Muscle layer of duodenum (tissue), 2 donors: ENCODE measurements at regions not wholly inside any gene's neighbourhood (a gene's known extent, or its start where the extent isn't known, plus 50 kb on each side); places are given as distances from the start of the nearest gene placed in this dataset.
A peak's percentile ranks its signal among the peaks of the same experiment; 100 is the strongest.

Source experiments
- H3K27ac ChIP-seq: one replicate; pipeline ENCODE4 v1.7.0; 2013; ENCODE audit warnings: mild to moderate bottlenecking, low read length
- H3K27me3 ChIP-seq: one replicate; pipeline ENCODE4 v1.7.0; 2013; ENCODE audit warnings: low read depth, mild to moderate bottlenecking, control low read depth, low read length
- H3K36me3 ChIP-seq, 2 donors: one replicate each; pipeline ENCODE4 v1.7.0; 2013; ENCODE audit warnings: low read length in 2 of 2, control low read depth in 1 of 2, mild to moderate bottlenecking in 1 of 2; ENCODE audit not compliant: insufficient read depth in 2 of 2, control insufficient read depth in 1 of 2
- H3K4me1 ChIP-seq, 2 donors: one replicate each; pipeline ENCODE4 v1.7.0; 2013; ENCODE audit warnings: low read length in 2 of 2, mild to moderate bottlenecking in 2 of 2, control low read depth in 1 of 2, moderate library complexity in 1 of 2; ENCODE audit not compliant: insufficient read depth in 2 of 2, control insufficient read depth in 1 of 2
- H3K4me3 ChIP-seq, 2 donors: one replicate each; pipeline ENCODE4 v1.7.0; 2013; ENCODE audit warnings: low read length in 2 of 2, low read depth in 1 of 2, mild to moderate bottlenecking in 1 of 2
- H3K9me3 ChIP-seq, 2 donors: one replicate each; pipeline ENCODE4 v1.7.0; 2013; ENCODE audit warnings: low read length in 2 of 2, control low read depth in 1 of 2, mild to moderate bottlenecking in 1 of 2; ENCODE audit not compliant: control insufficient read depth in 1 of 2
- donor health status: healthy.

DNA sequence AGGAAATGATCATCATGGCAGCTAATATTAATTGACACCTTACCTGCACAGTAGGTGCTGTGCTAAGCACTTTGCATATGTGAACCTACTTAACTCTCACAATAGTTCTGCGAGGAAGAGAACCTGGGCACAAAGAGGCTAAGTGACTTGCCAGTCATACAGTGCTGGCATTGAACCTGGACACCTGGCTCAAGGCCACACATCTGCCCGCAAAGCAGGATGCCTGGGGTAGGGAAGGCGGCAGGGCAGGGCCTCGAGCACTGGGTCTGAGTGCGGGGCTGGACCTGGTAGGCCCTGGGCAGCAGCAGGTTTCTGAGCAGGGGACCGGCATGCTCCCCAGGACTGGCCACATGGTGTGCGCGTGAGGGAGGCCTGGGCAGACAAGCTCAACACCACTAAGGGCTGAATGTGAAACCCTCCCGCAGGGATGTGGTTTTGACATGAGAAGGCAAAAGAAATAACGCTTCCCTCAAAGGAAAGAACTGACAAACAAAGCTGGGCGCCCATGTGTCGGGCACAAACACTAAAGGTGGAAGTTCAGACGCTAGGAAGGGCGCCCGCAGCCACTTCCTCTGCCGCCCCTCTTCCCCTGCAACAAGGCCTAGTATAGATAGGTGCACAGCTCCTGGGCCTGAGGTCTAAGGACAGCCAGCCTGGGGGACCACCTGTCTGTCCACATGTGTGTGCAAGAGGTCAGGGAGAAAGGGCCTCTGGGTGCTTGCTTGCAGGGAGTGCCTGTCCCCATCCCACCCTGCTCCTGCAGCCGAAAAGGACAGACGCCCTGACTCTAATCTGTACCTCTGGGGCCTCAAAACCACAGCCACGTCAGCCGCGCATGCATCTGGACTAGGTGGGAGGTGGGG is 92.5 kb downstream of the ZFP36L2 start:
- Histone ChIP-seq H3K9me3 (no peaks in the 10 kb centered on the region), H3K27ac (peak overlapping the region; percentile 77), H3K36me3 (no peaks in the 10 kb centered on the region), H3K4me3 (no peak overlapping the region), H3K27me3 (no peaks in the 10 kb centered on the region), H3K4me1 (peaks cover 21% of the 10 kb centered on the region in 2 donors)

DNA sequence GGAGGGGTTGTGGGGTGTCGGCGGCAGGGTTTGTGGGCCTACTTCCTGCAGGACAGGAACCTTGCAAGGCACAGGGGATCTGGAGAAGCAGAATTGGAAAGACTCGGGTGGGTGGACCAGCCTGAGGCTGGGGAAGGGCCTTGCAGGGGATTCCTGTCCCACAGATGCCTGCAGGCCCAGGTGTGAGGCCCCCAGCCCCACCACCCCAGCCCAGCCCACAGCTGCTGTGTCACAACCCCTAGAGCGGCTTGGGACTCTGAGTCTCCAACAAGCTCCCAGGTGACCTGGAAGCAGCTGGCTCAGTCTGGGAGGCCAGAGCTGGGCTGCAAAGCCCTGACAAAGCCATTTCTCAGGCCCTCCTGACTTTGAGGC is 93.1 kb downstream of the ZFP36L2 start:
- no peaks in the 10 kb centered on the region for H3K27me3 ChIP-seq
- H3K9me3 ChIP-seq = no peaks in the 10 kb centered on the region
- peak overlapping the region; percentile 77 for H3K27ac ChIP-seq
- H3K36me3 ChIP-seq = no peaks in the 10 kb centered on the region
- no peak overlapping the region for H3K4me3 ChIP-seq
- H3K4me1 ChIP-seq = peaks cover 21% of the 10 kb centered on the region in 2 donors

DNA sequence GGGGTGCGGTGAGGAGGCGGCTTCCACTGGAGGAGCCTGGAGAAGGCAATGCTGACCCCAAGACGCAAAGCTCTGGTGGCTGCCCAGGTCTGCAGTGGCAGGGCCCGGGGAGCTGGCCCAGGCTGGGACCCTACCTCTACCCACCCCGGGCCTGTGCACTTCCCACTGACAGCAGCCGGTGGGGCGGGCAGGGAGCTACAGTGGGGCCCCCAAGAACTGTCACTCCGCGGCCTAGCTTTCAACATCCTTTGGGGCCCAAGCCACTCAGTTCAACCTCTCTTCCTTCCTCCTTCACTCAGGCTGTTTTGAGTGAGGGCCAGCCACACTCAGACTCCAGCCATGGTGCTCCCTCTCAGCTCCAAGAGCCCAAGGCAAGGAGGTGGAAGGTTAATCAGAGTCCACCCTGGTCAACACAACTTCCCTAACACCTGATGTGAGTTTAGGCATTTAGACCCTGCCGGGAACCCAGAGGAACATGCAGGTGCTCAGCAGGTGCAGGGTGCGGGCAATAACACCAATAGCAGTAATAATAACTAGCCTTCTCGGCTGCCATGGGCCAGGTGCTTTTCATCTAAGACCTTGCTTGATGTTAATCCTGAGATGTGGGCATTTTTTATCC is 93.6 kb downstream of the ZFP36L2 start:
- Histone ChIP-seq H3K27ac (peak overlapping the region; percentile 77), H3K4me1 (peaks cover 21% of the 10 kb centered on the region in 2 donors), H3K36me3 (no peaks in the 10 kb centered on the region), H3K9me3 (no peaks in the 10 kb centered on the region), H3K27me3 (no peaks in the 10 kb centered on the region), H3K4me3 (no peak overlapping the region)

DNA sequence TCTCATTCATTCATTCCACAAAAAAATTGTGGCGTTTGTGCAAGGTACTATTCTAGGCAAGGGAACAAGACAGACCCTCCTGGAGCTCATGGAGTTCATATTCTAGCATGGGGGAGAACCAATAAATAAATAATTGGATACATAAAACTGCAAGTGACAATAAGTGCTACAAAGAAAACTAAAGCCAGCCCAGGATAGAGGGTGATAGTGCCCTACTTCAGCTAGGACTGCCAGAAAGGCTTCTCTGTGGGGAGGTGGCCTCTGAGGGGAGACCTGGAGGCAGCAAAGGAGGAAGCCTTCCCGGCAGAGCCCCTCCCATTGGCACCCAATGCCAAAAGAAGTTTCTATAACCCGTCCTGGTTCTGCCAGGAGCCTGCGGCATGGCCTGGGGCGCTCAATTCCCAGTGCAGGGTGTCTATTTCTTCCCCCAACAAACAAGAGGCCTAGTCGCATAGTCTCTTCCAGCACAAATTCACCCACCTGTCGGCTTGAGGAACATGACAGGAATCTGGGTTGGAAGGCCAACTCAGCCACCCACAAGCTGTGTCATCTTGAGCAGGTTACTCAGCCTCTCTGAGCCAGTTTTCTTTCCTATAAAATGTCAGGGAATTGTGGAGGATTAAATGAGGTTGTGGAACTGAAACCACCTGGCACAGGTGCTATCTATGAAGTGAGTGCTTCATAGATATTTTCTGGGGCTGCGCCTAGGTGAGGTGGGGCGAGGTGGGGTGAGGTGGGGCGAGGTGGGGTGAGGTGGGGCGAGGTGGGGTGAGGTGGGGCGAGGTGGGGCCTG is 94.3 kb downstream of the ZFP36L2 start:
- Histone ChIP-seq H3K4me3 (no peak overlapping the region), H3K27me3 (no peaks in the 10 kb centered on the region), H3K9me3 (no peaks in the 10 kb centered on the region), H3K36me3 (no peaks in the 10 kb centered on the region), H3K4me1 (peaks cover 21% of the 10 kb centered on the region in 2 donors), H3K27ac (peak overlapping the region; percentile 88)

DNA sequence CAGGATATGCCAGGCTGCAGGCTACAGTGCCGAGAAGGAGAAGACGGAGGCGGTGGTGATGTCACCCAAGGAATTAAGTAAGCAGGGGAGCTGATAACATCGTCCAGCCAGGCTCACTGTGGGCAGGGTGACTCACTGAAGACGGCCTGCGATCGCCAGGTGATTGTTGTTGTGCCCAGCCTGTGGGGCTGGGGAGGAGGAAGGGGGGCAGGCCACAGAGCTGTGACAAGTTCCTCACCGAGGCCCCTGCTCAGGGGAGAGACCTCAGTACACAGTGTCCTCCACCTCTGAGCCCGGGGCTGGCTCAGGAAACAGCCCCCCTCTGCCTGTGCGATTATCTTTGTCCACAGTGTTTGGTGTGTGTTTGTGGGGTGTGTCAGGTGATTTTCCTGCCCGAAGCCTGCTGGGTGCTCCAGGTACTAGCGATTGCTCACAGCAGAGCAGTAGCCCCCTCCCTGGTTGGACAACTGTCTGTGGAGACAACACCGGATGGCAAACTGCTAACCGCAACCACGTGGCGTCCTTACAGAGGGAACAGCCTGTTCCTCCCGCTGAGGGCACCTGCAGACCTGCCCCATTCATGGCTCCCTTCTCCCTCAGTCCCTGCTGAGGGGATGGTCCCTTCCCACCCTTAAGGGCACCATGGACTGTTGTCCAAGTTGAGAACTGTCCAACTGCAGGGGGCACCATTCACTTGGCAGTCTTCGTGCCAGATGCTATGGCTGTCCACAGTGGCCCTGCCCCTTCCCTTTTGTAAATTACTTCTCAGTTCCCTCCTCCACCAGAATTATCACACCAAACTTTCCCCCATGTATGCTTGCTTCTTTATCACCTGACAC is 95.1 kb downstream of the ZFP36L2 start:
- H3K4me1 ChIP-seq = peaks cover 21% of the 10 kb centered on the region in 2 donors
- no peaks in the 10 kb centered on the region for H3K9me3 ChIP-seq
- no peaks in the 10 kb centered on the region for H3K36me3 ChIP-seq
- H3K27me3 ChIP-seq = no peaks in the 10 kb centered on the region
- no peak overlapping the region for H3K4me3 ChIP-seq
- H3K27ac ChIP-seq = peak overlapping the region; percentile 88

DNA sequence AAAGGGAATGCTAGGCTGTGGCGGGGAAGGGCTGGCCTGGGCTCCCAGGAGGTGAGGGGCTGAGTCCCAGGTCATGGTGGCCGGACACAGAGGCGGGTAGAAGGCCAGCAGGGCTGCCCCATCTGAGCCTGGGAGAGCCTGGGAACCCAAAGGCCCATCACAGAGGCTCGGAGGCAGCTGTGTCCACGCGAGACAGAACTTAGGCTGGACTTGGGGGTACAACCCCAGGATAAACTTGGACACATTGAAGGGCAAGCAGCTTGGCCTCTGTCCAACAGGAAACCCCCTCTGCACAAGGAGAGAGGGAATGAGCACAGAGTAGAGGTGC is 95.9 kb downstream of the ZFP36L2 start:
- H3K4me1 ChIP-seq = peaks cover 19 to 21% of the 10 kb centered on the region in 2 donors
- no peaks in the 10 kb centered on the region for H3K9me3 ChIP-seq
- no peaks in the 10 kb centered on the region for H3K27me3 ChIP-seq
- H3K4me3 ChIP-seq = no peak overlapping the region
- H3K36me3 ChIP-seq = no peaks in the 10 kb centered on the region
- H3K27ac ChIP-seq = peak overlapping the region; percentile 88

DNA sequence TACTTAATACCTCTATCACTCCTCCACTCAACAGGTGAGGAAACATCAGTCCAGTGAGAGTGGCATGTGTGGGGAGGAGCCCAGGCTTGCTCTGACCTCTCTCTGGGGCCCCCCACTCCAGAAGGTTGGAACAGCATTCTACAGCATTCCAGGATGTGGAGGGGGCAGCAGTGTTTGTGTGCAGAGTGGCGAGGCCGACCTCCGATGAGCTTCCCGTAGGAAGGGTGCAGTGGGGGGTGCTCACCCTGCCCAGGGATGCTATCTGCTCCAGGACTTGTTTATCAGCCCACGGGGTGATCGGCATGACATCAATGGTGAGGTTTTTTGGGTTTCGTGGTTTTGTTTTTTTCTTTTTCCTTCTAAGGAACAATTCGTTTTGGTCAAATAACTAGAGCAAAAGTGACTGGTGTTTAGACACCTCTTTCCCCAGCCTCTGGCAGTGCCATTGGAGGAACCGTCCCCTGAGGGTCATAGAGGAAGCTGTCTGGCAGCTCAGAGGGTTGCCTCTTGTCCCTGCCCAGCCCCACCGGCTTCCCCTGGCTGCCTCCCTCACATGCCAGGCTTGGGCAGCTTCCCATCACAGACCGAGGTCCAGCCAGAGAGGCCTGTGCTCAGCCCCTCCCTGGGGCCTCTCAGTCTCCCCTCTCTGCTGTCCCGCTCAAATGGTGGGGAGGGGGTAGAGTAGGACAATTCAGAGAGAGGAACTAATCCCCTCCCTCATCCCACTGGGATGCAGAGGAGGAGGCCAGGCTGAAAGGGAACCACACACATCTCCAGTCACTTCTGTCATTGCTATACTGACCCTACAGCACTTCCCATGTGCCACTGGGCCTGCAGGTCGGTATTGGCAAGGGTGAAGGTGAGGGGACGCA is 96.5 kb downstream of the ZFP36L2 start:
- H3K27ac ChIP-seq = peak overlapping the region; percentile 88
- peaks cover 16 to 21% of the 10 kb centered on the region in 2 donors for H3K4me1 ChIP-seq
- no peak overlapping the region for H3K4me3 ChIP-seq
- H3K36me3 ChIP-seq = no peaks in the 10 kb centered on the region
- no peaks in the 10 kb centered on the region for H3K9me3 ChIP-seq
- no peaks in the 10 kb centered on the region for H3K27me3 ChIP-seq

DNA sequence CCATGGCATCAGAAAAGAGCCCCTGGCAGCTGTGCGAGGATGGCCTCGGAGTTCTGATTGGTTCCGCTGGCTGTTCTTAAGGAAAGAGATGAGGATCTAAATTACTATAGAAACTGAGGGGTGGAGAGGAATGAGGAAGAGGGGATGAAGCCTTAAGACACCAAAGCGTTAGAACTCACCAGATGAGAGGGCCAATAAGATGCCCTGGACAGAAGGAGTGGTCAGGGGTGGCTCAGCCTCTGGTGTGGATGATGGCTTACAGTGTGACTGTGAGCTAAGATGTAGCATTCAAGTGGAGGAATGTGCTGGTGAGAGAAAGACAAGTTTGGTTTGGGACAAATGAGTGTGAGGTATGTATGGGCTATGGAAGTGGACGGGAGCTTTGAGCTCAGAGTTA is 97.8 kb downstream of the ZFP36L2 start:
- Histone ChIP-seq H3K4me1 (peaks cover 16 to 21% of the 10 kb centered on the region in 2 donors), H3K36me3 (no peaks in the 10 kb centered on the region), H3K9me3 (no peaks in the 10 kb centered on the region), H3K27me3 (no peaks in the 10 kb centered on the region), H3K27ac (no peak overlapping the region), H3K4me3 (no peak overlapping the region)

DNA sequence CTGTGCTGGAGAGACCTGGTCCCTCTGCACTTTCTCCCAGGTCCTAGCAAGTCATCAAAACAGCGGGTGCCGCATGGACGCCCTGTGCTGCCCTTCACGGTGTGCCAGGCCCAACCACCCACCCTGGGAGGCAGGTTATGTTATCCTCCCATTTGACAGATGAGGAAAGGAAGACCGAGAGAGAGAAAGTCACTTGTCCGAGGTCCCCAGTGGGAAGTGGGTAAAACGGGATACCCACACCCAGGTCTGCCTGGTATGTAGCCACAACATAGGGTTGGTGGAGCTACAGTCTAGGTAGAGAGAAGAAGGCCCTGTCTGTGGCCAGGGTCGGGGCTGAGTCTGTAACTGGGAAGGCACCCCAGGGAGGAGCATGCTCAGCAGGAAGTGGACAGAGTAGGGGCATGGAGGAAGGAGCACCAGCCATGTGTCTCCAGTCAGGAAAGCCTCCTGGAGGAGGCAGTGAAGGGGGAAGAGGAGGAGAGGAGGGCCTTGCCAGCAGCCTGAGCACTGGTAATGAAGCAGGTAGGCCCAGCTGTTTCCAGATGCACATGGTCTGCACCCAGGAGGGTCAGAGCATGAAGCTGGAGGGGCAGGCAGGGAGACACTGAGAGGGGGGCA is 98.4 kb downstream of the ZFP36L2 start:
- Histone ChIP-seq H3K27ac (peak overlapping the region; percentile 5), H3K27me3 (no peaks in the 10 kb centered on the region), H3K9me3 (no peaks in the 10 kb centered on the region), H3K4me1 (peaks cover 16 to 21% of the 10 kb centered on the region in 2 donors), H3K36me3 (no peaks in the 10 kb centered on the region), H3K4me3 (no peak overlapping the region)
